EL (cell line): ENCODE measurements at regions not wholly inside any gene's neighbourhood (a gene's known extent, or its start where the extent isn't known, plus 50 kb on each side); places are given as distances from the start of the nearest gene placed in this dataset.

ENCODE experiments used
- DNase-seq: peaks from one replicate; pipeline ENCODE4 v3.0.0-alpha.2; 2016

GRCh38 chr2:217070043-217070430, 210.2 kb upstream of the TNP1 start:
- no peak for DNase-seq

- DNase-seq: peak; percentile 49
Measured at GRCh38 chr2:217069263-217070042, 209.6 kb upstream of the TNP1 start.

GRCh38 chr2:217068677-217069250, 208.9 kb upstream of the TNP1 start:
- no peak for DNase-seq

GRCh38 chr2:217067787-217068186, 207.9 kb upstream of the TNP1 start:
- no peak for DNase-seq

GRCh38 chr2:217066510-217067270, 206.8 kb upstream of the TNP1 start:
- DNase-seq: no peak

- peak; percentile 95 for DNase-seq
Measured at GRCh38 chr2:217065695-217066405, 206.0 kb upstream of the TNP1 start.

GRCh38 chr2:217065012-217065290, 205.1 kb upstream of the TNP1 start:
- DNase-seq: peak; percentile 26

GRCh38 chr2:217064234-217065011, 204.6 kb upstream of the TNP1 start:
- DNase-seq: peak; percentile 68

GRCh38 chr2:217063238-217063755, 203.4 kb upstream of the TNP1 start:
- DNase-seq: no peak

GRCh38 chr2:217062768-217063167, 202.9 kb upstream of the TNP1 start:
- no peak for DNase-seq

- no peak for DNase-seq
Measured at GRCh38 chr2:217061916-217062505, 202.1 kb upstream of the TNP1 start.

- DNase-seq: no peak
Measured at GRCh38 chr2:217060951-217061547, 201.2 kb upstream of the TNP1 start.

GRCh38 chr2:217060516-217060915, 200.7 kb upstream of the TNP1 start:
- no peak for DNase-seq

- peak; percentile 24 for DNase-seq
Measured at GRCh38 chr2:217058791-217059755, 199.2 kb upstream of the TNP1 start.

- no peak for DNase-seq
Measured at GRCh38 chr2:217057773-217058172, 197.9 kb upstream of the TNP1 start.

GRCh38 chr2:217055624-217056023, 195.8 kb upstream of the TNP1 start:
- DNase-seq: no peak

- DNase-seq: no peak
Measured at GRCh38 chr2:217054791-217055190, 194.9 kb upstream of the TNP1 start.

- no peak for DNase-seq
Measured at GRCh38 chr2:217052856-217053577, 193.2 kb upstream of the TNP1 start.

GRCh38 chr2:217051416-217051815, 191.6 kb upstream of the TNP1 start:
- no peak for DNase-seq

GRCh38 chr2:217049956-217050355, 190.1 kb upstream of the TNP1 start:
- DNase-seq: no peak
